IPS DF 6.9 (cell line): ENCODE measurements at regions not wholly inside any gene's neighbourhood (a gene's known extent, or its start where the extent isn't known, plus 50 kb on each side); places are given as distances from the start of the nearest gene placed in this dataset.
A peak's percentile ranks its signal among the peaks of the same experiment; 100 is the strongest.
"Not testable (repeated sequence)": the region's sequence is repeated elsewhere in the genome, so short reads cannot be mapped to it uniquely, and the experiment has no call there.

ENCODE experiments used
- DNase-seq: peaks from one replicate; pipeline ENCODE4 v3.0.0-alpha.2; 2013; ENCODE audit warnings: low read depth, low spot score
- H3K27ac ChIP-seq: one replicate; pipeline ENCODE4 v1.5.1; 2013; ENCODE audit warnings: low read length, control low read depth
- H3K27me3 ChIP-seq: 2 replicates; pipeline ENCODE4 v1.6.1; 2013; ENCODE audit warnings: mild to moderate bottlenecking, low read length; ENCODE audit not compliant: control insufficient read depth, insufficient read depth
- H3K36me3 ChIP-seq: 2 replicates; pipeline ENCODE4 v1.6.1; 2013; ENCODE audit warnings: low read length; ENCODE audit not compliant: control insufficient read depth, insufficient read depth
- H3K4me1 ChIP-seq: 2 replicates; pipeline ENCODE4 v1.6.1; 2013; ENCODE audit warnings: low read length; ENCODE audit not compliant: control insufficient read depth, insufficient read depth
- H3K4me3 ChIP-seq: 2 replicates; pipeline ENCODE4 v1.5.1; 2013; ENCODE audit warnings: mild to moderate bottlenecking, low read length
- H3K9me3 ChIP-seq: 2 replicates; pipeline ENCODE4 v1.6.1; 2013; ENCODE audit warnings: low read length, inconsistent platforms; ENCODE audit not compliant: control insufficient read depth, insufficient read depth
- WGBS: extraction: QIAGEN DNeasy Blood & Tissue Kit; methylation state at CpG from one replicate; pipeline ENCODE4 v1.1.7; 2013; ENCODE audit warnings: mixed read lengths, missing lambda C conversion rate; ENCODE audit not compliant: insufficient read length, insufficient coverage; 5-methylcytosine and 5-hydroxymethylcytosine counted together

DNA sequence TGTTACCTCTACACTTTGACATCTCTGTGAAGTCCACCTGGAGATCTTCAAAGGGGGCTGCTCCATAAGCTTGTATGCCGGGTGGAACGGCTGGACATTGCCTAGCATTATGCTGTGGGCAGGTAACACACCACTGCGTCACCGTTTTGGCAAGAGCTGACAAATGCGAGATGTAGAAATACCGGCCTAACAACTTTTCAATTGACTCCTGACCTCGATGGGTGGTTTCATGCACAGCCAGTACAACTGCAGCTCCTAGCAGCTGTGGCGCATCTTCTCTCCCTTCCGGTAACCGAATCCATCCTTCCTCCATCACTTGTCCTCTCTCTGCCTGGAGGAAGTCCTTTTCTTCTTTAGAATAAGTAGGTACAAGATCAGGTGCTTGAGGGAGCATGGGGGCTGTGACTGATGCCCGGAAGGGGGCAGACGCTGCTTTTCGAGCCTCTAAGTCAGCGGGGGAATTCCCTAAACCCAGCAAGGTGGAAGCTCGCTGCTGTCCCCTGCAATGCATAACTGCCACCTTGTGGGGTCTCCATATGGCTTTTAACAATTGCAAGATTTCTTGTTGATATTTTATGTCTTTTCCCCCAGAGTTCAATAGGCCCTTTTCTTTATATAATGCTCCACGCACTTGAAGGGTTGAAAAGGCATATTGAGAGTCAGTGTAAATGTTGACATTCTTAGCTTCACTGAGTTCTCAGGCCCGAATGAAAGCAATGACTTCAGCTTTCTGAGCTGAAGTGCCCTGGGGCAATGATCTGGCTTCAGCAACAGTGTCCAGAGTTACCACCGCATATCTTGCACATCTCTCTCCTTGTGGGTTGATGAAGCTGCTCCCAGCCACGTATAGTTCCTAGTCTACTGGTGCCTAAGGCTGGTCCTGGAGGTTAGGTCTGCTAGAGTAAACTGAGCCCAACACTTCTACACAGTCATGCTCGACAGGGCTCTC is 98.3 kb upstream of the ZNF195 start:
- no CpG with 5 or more reads among the region's 20 CpGs for WGBS
- H3K4me1 ChIP-seq, H3K27me3 ChIP-seq, H3K9me3 ChIP-seq, DNase-seq, H3K27ac ChIP-seq, H3K36me3 ChIP-seq, H3K4me3 ChIP-seq: not testable (repeated sequence)

DNA sequence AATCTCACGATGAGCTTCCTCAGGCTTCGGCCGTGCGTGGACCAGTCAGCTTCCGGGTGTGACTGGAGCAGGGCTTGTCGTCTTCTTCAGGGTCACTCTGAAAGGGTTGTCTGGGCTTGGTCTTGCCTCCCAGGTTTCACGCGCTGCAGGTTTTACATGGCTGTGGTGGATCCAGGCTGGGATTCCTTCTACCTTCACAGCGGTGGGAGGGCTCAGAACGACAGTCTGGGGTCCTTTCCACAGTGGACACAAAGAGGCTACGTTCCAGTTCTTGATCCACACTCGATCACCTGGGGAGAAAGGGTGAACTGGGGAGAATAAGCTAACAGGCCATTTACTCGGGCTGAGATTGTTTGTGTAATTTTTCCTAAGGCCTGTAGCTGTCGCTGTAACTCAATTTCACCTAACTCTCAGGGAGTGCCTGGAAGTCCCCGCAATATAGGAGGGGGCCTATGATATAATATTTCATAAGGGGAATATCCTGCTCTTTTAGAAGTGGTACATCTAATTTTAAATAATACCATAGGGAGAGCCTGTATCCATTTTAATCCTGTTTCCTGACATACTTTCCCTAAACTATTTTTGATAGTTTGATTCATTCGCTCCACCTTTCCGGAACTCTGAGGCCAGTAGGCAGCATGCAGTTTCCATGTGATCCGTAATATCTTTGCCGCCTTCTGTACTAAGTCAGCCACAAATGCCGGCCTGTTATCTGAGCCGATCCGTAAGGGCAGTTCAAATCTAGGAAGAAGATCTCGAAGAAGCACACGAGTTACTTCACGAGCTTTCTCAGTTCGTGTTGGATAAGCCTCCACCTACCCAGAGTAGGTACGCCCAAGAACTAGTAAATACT is 97.4 kb upstream of the ZNF195 start:
- not testable (repeated sequence) for H3K4me3 ChIP-seq, DNase-seq, H3K9me3 ChIP-seq, H3K4me1 ChIP-seq, H3K36me3 ChIP-seq, H3K27me3 ChIP-seq, H3K27ac ChIP-seq
- no CpG with 5 or more reads among the region's 27 CpGs for WGBS

DNA sequence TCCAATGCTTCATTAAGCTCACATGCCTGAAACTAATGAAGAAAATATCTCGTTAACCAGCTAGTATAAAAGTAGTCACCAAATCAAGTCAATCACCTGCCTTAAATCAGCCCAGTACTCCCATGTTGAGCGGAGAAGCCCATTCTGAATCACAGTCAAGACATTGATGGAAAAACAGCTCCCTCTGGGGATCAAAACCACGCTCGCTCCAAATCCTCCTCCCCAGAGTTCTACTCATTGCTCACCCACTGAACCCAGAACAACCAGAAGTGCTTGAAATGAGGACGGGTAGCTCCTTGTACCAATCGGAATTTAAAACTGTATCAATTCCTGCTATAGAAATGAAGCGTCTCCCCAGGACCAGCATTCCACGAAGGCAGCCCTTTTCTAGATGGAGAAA is 90.0 kb upstream of the ZNF195 start:
- H3K4me3 ChIP-seq, H3K27ac ChIP-seq, H3K27me3 ChIP-seq, H3K9me3 ChIP-seq, H3K36me3 ChIP-seq, H3K4me1 ChIP-seq: not testable (repeated sequence)
- peak; percentile 18 for DNase-seq
- WGBS, result no CpG with 5 or more reads among the region's 8 CpGs

DNA sequence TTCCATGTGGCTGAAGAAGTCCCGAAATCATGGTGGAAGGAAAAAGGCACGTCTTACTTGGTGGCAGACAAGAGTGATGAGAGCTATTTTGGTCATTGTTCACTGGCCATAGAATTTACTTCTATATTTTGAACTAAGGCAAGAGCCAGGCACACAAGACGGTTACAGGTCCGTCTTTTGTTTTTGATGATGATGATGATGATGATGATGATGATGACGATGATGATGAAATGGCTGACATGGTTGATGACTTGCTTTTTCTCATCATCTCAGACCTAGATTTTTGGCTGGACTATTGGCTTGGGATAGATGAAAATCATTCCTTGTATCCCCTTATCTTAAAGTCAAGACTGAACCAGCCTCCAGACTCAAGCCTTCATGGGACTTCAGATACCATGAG is 88.7 kb upstream of the ZNF195 start:
- not testable (repeated sequence) for H3K9me3 ChIP-seq, DNase-seq, H3K4me1 ChIP-seq, H3K36me3 ChIP-seq, H3K27me3 ChIP-seq, H3K27ac ChIP-seq, H3K4me3 ChIP-seq
- no CpG with 5 or more reads among the region's 5 CpGs for WGBS

DNA sequence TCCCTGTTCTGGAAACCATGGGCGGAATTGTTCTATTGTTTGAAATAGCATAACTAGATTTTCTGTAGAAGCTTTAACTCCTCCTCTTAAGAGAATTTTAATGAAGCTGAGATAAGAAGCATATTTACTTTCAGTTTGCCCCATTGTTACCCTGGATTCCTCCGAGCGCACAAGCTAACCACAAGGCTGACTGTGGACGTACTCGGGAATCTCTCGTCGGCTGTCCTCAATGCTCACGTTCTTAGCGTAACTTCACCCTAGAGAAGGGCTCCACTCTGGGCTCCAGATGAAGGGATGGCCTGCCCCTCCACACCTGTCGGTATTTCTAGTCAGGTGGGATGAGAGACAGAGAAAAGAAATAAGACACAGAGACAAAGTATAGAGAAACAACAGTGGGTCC is 76.7 kb upstream of the ZNF195 start:
- DNase-seq, H3K4me1 ChIP-seq, H3K27me3 ChIP-seq, H3K27ac ChIP-seq, H3K36me3 ChIP-seq, H3K9me3 ChIP-seq, H3K4me3 ChIP-seq: not testable (repeated sequence)
- WGBS, result no CpG with 5 or more reads among the region's 10 CpGs

DNA sequence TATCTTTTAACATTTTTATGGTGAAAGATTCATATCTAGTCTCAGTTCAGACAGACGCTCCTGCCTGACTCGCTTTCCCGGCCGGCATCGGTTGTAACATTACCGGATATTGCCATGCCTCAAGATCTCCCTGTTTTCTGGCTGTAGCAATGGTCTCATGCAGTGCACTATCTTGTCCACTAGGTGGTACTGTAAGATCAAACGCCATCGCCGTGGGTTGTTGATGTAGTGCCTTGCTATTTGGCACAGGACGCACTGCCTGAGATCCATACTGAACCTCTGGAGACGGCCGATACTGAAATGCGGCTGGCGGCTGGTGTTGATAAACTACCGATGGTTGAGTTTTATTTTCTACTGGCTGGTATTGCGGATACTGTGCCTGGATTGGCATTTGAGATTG is 75.9 kb upstream of the ZNF195 start:
- not testable (repeated sequence) for H3K36me3 ChIP-seq, DNase-seq, H3K4me3 ChIP-seq, H3K27me3 ChIP-seq, H3K27ac ChIP-seq, H3K4me1 ChIP-seq, H3K9me3 ChIP-seq
- WGBS, result no CpG with 5 or more reads among the region's 16 CpGs

DNA sequence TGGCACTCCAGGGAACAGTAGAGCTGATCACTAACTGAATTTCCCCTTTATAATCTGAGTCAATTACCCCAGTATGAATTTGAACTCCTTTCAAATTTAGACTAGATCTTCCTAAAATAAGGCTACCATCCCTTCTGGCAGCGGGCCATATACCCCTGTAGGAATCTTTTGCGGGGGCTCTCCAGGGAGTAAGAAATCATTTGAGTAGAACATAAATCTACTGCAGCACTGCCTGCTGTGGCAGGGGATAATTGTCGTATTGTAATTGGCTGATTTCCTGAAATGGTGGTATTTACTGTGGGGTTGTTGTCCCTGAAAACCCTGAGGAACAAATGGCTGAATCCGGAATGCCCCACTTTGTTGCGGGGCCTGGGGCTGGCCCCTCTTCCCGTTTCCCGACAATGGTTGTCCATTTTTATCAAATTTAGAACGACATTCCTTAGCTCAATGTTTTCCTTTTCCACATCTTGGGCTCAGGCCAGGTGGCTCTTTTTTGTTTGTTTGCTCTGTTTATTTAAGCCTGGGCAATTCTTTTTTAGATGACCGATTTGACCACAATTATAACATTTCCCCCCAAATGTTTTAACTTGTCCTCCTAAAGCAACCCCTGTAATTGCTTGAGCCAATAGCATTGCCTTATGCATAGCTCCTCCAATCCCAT is 74.8 kb upstream of the ZNF195 start:
- not testable (repeated sequence) for H3K9me3 ChIP-seq, DNase-seq, H3K36me3 ChIP-seq, H3K27me3 ChIP-seq, H3K4me3 ChIP-seq, H3K27ac ChIP-seq, H3K4me1 ChIP-seq
- no CpG with 5 or more reads among the region's 9 CpGs for WGBS

DNA sequence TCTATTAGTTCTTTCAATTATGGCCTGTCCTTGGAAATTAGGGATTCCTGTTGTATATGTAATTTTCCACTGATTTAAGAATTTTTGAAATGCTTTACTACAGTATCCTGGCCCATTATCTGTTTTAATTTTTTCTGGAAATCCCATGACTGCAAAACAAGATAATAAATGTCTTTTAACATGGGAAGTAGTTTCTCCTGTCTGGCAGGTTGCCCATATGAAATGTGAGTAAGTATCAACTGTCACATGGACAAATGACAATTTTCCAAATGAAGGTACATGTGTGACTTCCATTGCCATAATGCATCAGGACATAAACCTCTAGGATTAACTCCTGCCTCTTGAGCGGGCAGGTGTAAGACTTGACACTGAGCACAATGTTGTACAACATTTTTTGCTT is 71.9 kb upstream of the ZNF195 start:
- not testable (repeated sequence) for H3K27ac ChIP-seq, DNase-seq
- WGBS, result no CpG with 5 or more reads among the region's 1 CpG

DNA sequence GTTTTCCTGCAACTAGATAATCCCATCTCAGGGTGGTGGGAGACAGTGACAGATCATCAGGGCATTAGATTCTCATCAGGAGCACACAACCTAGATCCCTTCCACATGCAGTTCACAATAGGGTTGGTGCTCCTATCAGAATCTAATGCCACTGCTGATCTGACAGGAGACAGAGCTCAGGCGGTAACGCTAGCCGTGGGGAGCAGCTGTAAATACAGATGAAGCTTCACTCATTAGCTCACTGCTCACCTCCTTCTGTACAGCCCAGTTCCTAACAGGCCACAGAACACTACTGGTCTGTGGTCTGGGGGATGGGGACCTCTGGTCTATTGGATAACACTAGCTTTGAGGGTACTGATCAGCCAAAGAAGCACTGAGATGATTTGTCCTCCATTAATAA is 66.6 kb upstream of the ZNF195 start:
- H3K36me3 ChIP-seq, H3K9me3 ChIP-seq: not testable (repeated sequence)
- WGBS, result no CpG with 5 or more reads among the region's 3 CpGs

More for the DNA sequence above, 71.9 kb upstream of the ZNF195 start:
- H3K4me1 ChIP-seq, H3K36me3 ChIP-seq, H3K9me3 ChIP-seq, H3K4me3 ChIP-seq, H3K27me3 ChIP-seq: not testable (repeated sequence)

DNA sequence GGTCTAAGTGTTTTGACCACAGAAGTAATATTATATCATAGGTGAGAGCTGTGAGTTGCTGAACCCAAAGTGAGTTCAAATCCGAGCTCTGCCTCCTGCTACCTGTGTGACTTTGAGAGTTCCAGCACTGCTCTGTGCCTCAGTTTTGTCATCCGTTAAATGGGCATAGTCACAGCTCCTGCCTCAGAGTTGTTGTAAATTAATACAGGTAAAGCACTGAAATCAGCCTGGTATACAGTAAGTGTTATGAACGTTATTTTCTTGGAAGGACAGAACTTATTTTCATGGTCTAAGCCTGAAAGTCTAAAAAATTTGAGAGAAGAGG is 65.4 kb upstream of the ZNF195 start:
- no CpG with 5 or more reads among the region's 3 CpGs for WGBS
- not testable (repeated sequence) for H3K27me3 ChIP-seq, H3K36me3 ChIP-seq, H3K27ac ChIP-seq, H3K9me3 ChIP-seq, H3K4me3 ChIP-seq, DNase-seq, H3K4me1 ChIP-seq

More for the DNA sequence above, 66.6 kb upstream of the ZNF195 start:
- DNase-seq, H3K27me3 ChIP-seq, H3K27ac ChIP-seq, H3K4me3 ChIP-seq, H3K4me1 ChIP-seq: not testable (repeated sequence)
